Spleen (tissue), 7 donors: ENCODE measurements at regions not wholly inside any gene's neighbourhood (a gene's known extent, or its start where the extent isn't known, plus 50 kb on each side); places are given as distances from the start of the nearest gene placed in this dataset.

Source experiments
- CTCF ChIP-seq, 11 experiments: fragments of 200-600 bp in 7 of 11; fragments of 450-650 bp in 4 of 11; sonication (generic) in 4 of 11; IDR thresholded peaks in 8 of 11; conservative IDR thresholded peaks in 3 of 11; 1 replicate in 7 of 11; 2 replicates in 4 of 11; pipeline versions ENCODE4 v1.4.0 to v1.8.0; 2016 to 2021; ENCODE audit warnings: antibody characterized with exemption in 11 of 11, inconsistent platforms in 4 of 11, mild to moderate bottlenecking in 1 of 11
- POLR2A ChIP-seq, 3 donors: fragments of 450-650 bp; IDR thresholded peaks; one replicate each; pipeline ENCODE4 v1.5.1; 2017; ENCODE audit warnings: antibody characterized with exemption in 3 of 3, mild to moderate bottlenecking in 1 of 3
- POLR2AphosphoS5 ChIP-seq, 3 donors: sonication (generic); formaldehyde crosslinking; IDR thresholded peaks; one replicate each; pipeline ENCODE4 v1.5.1; 2017; ENCODE audit warnings: antibody characterized with exemption in 3 of 3
- donor health status: DM: no; HTN: no; CAD: no; lungs with moderate emphysema.
- donor health status: DM: no; HTN: no; CAD: no.
- donor health status: DM: no; HTN: no; CAD: no.

- TF ChIP-seq CTCF (IDR thresholded peaks at IDR 0.05 in 8 of 11, conservative IDR thresholded peaks at IDR 0.05 in 3 of 11) (no peak), POLR2A (IDR thresholded peaks at IDR 0.05) (no peak), POLR2AphosphoS5 (IDR thresholded peaks at IDR 0.05) (no peak)
Measured at GRCh38 chr4:170662250-170662649, 572.5 kb upstream of the AADAT start.
